Ovary (tissue), 3 donors: ENCODE measurements at regions not wholly inside any gene's neighbourhood (a gene's known extent, or its start where the extent isn't known, plus 50 kb on each side); places are given as distances from the start of the nearest gene placed in this dataset.

Experiments used
- CTCF ChIP-seq, 3 donors: fragments of 450-650 bp in 2 of 3; fragments of 200-600 bp in 1 of 3; IDR thresholded peaks; one replicate each; pipeline versions ENCODE4 v1.5.1 to v1.8.0; 2016 to 2022; ENCODE audit warnings: antibody characterized with exemption in 3 of 3, mild to moderate bottlenecking in 1 of 3
- POLR2A ChIP-seq: fragments of 450-650 bp; IDR thresholded peaks from one replicate; pipeline ENCODE4 v1.6.1; 2017; ENCODE audit warnings: antibody characterized with exemption, mild to moderate bottlenecking, moderate library complexity
- donor health status: DM: no; HTN: no; CAD: no.

GRCh38 chr20:41910558-41910957, 292.4 kb upstream of the CHD6 start:
- TF ChIP-seq CTCF (IDR thresholded peaks at IDR 0.05) (no peak), POLR2A (no peak)
